ENCODE measurements at regions not wholly inside any gene's neighbourhood (a gene's known extent, or its start where the extent isn't known, plus 50 kb on each side); places are given as distances from the start of the nearest gene placed in this dataset.

DNA sequence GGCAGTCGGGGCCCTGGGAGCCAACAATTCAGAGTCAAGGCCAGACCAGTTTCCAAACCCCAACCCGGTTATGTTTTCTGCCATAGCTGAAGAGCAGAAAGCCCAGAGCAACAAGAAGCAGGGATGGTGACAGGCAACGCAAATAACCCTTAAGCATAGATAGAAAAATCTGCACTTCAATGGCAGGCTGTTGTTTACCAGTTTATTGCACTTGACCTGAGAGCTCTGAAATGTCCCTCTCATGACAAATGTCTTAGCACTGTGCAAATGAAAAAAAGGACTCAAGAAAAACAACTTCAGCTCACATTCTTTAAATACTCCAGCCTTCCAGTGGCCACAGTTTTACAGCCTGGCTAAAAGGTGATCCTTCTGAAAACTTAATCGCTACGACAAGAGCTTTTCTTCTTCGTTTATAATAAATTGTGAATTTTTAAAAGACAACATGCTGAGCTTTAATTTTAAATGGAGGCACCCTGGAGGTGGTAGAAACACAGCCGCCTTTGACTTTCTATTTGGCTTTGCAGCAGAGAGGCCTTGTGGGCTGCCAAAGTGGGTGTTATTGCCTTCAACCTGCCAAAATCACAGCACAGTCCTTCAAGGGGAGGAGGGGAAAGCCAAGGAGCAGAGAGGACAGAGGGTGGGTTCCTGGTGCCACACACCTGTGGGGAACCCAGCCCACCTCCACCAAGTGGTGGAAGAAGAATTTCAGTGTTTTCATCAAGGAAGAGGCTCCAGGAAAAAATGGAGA lies 289.5 kb upstream of the CDYL start:
- TF ChIP-seq, protein P1, sequence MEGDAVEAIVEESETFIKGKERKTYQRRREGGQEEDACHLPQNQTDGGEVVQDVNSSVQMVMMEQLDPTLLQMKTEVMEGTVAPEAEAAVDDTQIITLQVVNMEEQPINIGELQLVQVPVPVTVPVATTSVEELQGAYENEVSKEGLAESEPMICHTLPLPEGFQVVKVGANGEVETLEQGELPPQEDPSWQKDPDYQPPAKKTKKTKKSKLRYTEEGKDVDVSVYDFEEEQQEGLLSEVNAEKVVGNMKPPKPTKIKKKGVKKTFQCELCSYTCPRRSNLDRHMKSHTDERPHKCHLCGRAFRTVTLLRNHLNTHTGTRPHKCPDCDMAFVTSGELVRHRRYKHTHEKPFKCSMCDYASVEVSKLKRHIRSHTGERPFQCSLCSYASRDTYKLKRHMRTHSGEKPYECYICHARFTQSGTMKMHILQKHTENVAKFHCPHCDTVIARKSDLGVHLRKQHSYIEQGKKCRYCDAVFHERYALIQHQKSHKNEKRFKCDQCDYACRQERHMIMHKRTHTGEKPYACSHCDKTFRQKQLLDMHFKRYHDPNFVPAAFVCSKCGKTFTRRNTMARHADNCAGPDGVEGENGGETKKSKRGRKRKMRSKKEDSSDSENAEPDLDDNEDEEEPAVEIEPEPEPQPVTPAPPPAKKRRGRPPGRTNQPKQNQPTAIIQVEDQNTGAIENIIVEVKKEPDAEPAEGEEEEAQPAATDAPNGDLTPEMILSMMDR (IDR thresholded peaks at IDR 0.05; ENCODE audit: poor library complexity, severe bottlenecking), result no peak
- TF ChIP-seq, protein P2, sequence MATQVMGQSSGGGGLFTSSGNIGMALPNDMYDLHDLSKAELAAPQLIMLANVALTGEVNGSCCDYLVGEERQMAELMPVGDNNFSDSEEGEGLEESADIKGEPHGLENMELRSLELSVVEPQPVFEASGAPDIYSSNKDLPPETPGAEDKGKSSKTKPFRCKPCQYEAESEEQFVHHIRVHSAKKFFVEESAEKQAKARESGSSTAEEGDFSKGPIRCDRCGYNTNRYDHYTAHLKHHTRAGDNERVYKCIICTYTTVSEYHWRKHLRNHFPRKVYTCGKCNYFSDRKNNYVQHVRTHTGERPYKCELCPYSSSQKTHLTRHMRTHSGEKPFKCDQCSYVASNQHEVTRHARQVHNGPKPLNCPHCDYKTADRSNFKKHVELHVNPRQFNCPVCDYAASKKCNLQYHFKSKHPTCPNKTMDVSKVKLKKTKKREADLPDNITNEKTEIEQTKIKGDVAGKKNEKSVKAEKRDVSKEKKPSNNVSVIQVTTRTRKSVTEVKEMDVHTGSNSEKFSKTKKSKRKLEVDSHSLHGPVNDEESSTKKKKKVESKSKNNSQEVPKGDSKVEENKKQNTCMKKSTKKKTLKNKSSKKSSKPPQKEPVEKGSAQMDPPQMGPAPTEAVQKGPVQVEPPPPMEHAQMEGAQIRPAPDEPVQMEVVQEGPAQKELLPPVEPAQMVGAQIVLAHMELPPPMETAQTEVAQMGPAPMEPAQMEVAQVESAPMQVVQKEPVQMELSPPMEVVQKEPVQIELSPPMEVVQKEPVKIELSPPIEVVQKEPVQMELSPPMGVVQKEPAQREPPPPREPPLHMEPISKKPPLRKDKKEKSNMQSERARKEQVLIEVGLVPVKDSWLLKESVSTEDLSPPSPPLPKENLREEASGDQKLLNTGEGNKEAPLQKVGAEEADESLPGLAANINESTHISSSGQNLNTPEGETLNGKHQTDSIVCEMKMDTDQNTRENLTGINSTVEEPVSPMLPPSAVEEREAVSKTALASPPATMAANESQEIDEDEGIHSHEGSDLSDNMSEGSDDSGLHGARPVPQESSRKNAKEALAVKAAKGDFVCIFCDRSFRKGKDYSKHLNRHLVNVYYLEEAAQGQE (IDR thresholded peaks at IDR 0.05; ENCODE audit: borderline replicate concordance), result no peak
- no peak for TF ChIP-seq POLR2AphosphoS5 (IDR thresholded peaks at IDR 0.05)
- no peak for TF ChIP-seq RAD21 (conservative IDR thresholded peaks at IDR 0.05)
- TF ChIP-seq EP300 (conservative IDR thresholded peaks at IDR 0.05; ENCODE audit: poor library complexity, severe bottlenecking), result no peak
- no peak for TF ChIP-seq MXI1 (conservative IDR thresholded peaks at IDR 0.05; ENCODE audit: poor library complexity, severe bottlenecking)
- no peak for TF ChIP-seq EZH2 (IDR thresholded peaks at IDR 0.05; ENCODE audit: borderline replicate concordance, insufficient read depth, low read length, poor library complexity, severe bottlenecking)
- no peak for TF ChIP-seq TAF1 (IDR thresholded peaks at IDR 0.05; ENCODE audit: low read depth)
